ENCODE measurements at regions not wholly inside any gene's neighbourhood (a gene's known extent, or its start where the extent isn't known, plus 50 kb on each side); places are given as distances from the start of the nearest gene placed in this dataset.

- TF ChIP-seq CTCF (conservative IDR thresholded peaks at IDR 0.05; ENCODE audit: low read depth, low read length) (no peak), EZH2 (IDR thresholded peaks at IDR 0.05; ENCODE audit: borderline replicate concordance, low read depth, low read length, poor library complexity, severe bottlenecking) (no peak)
Measured at GRCh38 chr4:19615086-19615689, 636.5 kb upstream of the SLIT2 start.
